Bronchial epithelial cell (primary cell): ENCODE measurements at regions not wholly inside any gene's neighbourhood (a gene's known extent, or its start where the extent isn't known, plus 50 kb on each side); places are given as distances from the start of the nearest gene placed in this dataset.

Experiments
- DNase-seq: peaks from one replicate; pipeline ENCODE4 v3.0.0-alpha.2; 2010; ENCODE audit warnings: low read depth
- FAIRE-seq: peaks from 2 replicates; lab custom pipeline; 2011; peaks lifted over from hg19 to GRCh38; lab: Jason Lieb, UNC
- H3K27me3 ChIP-seq: 2 replicates; pipeline ENCODE4 v1.5.1; 2011; ENCODE audit warnings: low read length; ENCODE audit not compliant: control insufficient read depth, insufficient read depth
- H3K36me3 ChIP-seq: 2 replicates; pipeline ENCODE4 v1.5.1; 2011; ENCODE audit warnings: low read length; ENCODE audit not compliant: control insufficient read depth, insufficient read depth
- H3K4me3 ChIP-seq: 2 replicates; pipeline ENCODE4 v1.5.1; 2011; ENCODE audit warnings: mild to moderate bottlenecking, low read depth, low read length, control low read depth
- TF ChIP-seq, protein P1 (sequence below): IDR thresholded peaks from 2 replicates; pipeline ENCODE4 v1.5.1; 2011; ENCODE audit warnings: mild to moderate bottlenecking, moderate library complexity, low read length, control low read depth, inconsistent platforms; ENCODE audit not compliant: insufficient read depth, severe bottlenecking

DNA sequence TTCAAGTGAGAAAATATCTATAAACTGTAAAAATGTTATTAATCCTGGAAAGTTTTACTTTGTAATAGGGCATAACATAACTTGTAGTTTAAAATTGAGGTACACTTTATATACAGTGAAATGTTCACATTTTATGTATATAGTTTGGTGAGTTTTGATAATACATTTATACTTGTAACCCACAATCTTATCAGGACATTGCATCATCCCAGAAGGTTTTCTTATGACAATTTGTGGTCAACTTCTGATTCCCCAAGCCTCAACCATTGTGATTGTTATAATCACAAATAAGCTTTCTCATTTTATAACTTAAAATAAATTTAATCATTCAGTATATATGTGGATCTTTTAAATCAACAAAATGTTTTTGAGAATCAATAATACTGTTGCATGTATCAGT is 151.1 kb downstream of the TFPI2 start:
- H3K27me3 ChIP-seq = no peaks in the 10 kb centered on the region
- no peaks in the 10 kb centered on the region for H3K36me3 ChIP-seq
- DNase-seq = no peak
- no peak overlapping the region for H3K4me3 ChIP-seq
- TF ChIP-seq, protein P1, sequence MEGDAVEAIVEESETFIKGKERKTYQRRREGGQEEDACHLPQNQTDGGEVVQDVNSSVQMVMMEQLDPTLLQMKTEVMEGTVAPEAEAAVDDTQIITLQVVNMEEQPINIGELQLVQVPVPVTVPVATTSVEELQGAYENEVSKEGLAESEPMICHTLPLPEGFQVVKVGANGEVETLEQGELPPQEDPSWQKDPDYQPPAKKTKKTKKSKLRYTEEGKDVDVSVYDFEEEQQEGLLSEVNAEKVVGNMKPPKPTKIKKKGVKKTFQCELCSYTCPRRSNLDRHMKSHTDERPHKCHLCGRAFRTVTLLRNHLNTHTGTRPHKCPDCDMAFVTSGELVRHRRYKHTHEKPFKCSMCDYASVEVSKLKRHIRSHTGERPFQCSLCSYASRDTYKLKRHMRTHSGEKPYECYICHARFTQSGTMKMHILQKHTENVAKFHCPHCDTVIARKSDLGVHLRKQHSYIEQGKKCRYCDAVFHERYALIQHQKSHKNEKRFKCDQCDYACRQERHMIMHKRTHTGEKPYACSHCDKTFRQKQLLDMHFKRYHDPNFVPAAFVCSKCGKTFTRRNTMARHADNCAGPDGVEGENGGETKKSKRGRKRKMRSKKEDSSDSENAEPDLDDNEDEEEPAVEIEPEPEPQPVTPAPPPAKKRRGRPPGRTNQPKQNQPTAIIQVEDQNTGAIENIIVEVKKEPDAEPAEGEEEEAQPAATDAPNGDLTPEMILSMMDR = no peak
- no peak for FAIRE-seq

DNA sequence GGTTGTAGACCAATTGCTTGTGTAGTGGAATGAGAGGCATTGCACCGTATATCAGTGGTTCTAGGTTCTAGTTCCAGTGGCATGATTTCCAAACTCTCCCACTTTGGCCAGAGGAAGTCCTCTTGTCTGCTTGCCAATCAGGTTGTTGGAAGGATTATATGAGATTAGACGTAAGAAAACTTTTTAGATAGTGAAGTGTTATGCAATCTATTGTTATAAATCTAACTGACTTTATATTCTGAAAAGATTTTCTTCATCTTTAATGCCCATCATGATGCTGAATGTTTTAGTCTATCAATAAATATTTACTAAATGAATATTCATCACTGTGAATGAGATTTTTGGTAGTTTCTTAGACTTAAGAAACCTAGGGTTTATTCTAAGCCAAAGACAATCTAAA is 152.6 kb downstream of the TFPI2 start:
- H3K27me3 ChIP-seq = no peaks in the 10 kb centered on the region
- no peak overlapping the region for H3K4me3 ChIP-seq
- no peak for FAIRE-seq
- no peaks in the 10 kb centered on the region for H3K36me3 ChIP-seq
- TF ChIP-seq, protein P1 = no peak
- DNase-seq = no peak

DNA sequence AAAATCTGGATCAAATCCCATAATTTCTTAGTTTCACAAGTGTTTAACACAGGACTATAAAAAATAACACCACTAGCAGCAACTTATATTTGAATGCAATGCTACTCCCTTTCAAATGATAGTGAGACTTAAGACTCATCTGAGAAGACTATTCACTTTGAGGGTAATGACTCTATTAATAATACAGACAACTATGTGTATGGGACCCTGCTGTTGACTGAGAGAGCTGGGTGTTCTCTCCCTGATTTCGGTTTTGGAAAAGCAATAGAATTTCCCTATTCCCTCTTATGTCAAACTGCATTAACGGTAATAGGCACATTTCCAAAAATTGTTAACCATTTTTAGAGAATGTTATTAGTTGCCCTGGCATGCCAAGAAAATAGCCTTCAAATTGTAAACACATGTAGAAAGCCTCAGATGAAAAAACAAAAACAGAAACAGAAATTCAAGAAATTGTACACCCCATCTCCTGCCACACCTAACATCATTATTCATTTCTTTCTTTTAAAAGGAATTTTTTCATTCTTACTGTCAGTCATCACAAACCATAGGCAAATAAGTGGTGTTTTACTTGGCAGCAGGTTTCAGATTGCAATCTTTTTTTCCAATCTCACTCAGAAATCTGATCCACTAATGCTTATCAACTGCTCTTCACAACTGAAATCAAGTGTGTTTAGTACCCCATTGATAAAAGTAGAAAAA is 153.7 kb downstream of the TFPI2 start:
- Histone ChIP-seq H3K27me3 (no peaks in the 10 kb centered on the region), H3K36me3 (no peaks in the 10 kb centered on the region), H3K4me3 (no peak overlapping the region)
- TF ChIP-seq, protein P1 = no peak
- DNase-seq (no peak), FAIRE-seq (no peak)

DNA sequence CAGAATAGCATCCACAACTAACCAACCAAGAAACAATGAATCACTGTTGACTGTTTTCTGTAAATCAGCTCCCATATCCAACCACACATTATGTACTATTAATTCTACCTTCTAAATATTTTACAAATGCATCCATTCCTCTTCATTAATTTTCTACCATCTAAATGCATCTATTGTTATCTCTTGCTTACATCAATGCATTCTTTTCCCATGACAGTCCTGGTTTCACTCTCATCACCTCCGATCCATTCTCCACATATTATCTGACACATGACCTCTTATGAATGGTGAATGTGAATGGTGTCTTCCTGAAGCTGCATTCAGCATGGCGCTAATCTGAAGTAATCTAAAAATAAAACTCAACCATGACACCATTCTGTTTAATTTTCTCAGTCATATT is 153.8 kb upstream of the CALCR start:
- H3K4me3 ChIP-seq = no peak overlapping the region
- TF ChIP-seq, protein P1 = no peak
- no peaks in the 10 kb centered on the region for H3K36me3 ChIP-seq
- peak; percentile 30 for DNase-seq
- H3K27me3 ChIP-seq = peaks cover 2% of the 10 kb centered on the region
- no peak for FAIRE-seq

DNA sequence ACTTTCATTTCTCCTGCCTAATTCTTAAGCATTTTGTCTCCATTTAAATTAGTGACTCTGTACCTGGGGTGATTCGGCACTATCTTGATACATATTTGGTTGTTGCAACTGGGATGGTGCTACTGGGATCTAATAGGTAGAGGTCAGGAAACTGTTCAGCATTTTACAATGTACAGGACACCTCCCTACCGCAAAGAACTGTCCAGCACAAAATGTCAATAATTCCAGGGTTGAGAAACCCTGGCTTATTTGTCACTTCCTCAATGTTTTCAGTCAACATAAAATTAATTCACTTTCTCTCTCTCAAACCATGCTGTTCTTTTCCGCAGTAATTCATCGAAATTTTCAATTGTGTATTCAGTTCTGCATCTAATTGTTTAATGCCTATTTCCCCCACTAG is 151.4 kb upstream of the CALCR start:
- Histone ChIP-seq H3K36me3 (no peaks in the 10 kb centered on the region), H3K4me3 (no peak overlapping the region), H3K27me3 (no peaks in the 10 kb centered on the region)
- TF ChIP-seq, protein P1 = no peak
- DNase-seq (no peak), FAIRE-seq (no peak)
